GM19395 (cell line): ENCODE measurements at regions not wholly inside any gene's neighbourhood (a gene's known extent, or its start where the extent isn't known, plus 50 kb on each side); places are given as distances from the start of the nearest gene placed in this dataset.
A peak's percentile ranks its signal among the peaks of the same experiment; 100 is the strongest.
"Not testable (repeated sequence)": the region's sequence is repeated elsewhere in the genome, so short reads cannot be mapped to it uniquely, and the experiment has no call there.

Experiments
- ATAC-seq: cut with Tn5 transposase; IDR thresholded peaks from one replicate; pipeline ENCODE4 v1.9.1; 2021; ENCODE audit warnings: mild to moderate bottlenecking, moderate library complexity; ENCODE audit not compliant: unreplicated experiment

- no peak for ATAC-seq
Measured at GRCh38 chr13:88802886-88803285, 1131.7 kb downstream of the SLITRK5 start.

GRCh38 chr13:88806438-88806837 is 1135.3 kb downstream of the SLITRK5 start:
- ATAC-seq: no peak

DNA sequence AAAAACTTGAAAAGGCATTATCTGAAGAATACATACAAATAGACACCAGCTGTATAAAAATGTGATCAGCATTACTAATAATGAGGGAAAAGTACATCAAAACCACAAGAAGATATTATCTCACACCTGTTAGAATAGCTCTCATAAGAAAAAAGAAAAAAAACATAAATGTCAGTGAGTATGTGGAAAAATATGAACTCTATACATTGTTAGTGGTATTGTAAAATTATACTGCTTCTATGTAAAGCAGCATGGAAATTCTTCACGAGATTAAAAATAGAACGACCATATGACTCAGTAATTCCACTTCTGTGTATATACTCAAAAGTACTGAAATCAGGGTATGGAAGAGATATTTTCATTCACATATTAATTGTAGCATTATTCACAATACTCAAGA is 1146.4 kb downstream of the SLITRK5 start:
- ATAC-seq: no peak

GRCh38 chr13:88823114-88823513 is 1151.9 kb downstream of the SLITRK5 start:
- no peak for ATAC-seq

DNA sequence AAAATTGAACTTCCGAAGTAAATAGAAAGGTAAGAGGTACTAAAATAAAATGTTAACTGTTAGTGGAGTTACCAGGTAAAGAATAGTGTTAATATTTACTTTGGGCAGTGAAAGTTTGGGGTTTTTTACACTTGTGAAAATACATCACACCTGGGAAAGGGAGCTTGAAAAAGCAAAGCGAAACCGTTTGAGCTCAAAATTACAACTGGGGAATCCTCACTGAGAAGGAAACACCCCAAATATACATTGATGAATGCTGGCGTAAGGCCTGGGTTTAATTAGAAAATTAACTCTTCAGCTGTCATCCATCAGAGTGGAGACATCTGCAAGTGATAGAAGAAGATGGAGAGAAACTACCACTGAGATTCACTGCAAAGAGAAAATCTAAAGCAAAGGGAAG is 1153.0 kb downstream of the SLITRK5 start:
- no peak for ATAC-seq

DNA sequence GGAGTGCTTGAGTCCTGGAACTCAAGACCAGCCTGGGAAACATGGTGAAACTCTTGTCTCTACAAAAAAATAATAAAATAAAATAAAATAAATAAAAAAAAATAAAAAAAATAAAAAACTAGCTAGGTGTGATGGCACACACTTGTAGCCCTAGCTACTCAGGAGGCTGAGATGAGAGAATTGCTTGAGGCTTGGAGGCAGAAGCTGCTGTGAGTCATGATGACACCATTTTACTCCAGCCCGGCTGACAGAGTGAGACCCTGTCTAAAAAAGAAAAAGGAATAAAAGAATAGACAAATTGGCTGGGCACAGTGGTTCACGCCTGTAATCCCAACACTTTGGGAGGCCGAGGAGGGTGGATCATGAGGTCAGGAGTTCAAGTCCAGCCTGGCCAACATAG is 1168.9 kb downstream of the SLITRK5 start:
- no peak for ATAC-seq

- ATAC-seq: not testable (repeated sequence)
Measured at GRCh38 chr13:88852293-88852692, 1181.1 kb downstream of the SLITRK5 start.

DNA sequence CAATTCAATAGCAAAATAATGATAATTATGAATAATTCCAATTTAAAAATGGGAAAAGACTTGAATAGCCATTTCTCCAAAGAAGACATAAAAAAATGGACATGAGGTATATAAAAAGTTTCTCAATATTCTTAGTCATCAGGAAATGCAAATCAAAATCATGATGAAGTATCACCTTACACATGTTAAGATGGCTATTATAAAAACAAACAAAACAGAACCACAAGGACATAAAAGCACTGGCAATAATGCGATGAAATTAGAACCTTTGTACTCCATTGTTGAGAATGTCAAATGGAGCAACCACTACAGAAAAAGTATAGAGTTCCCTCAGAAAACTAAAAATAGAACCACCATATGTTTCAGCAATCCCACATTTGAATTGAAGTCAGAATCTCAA is 1186.1 kb downstream of the SLITRK5 start:
- no peak for ATAC-seq

- no peak for ATAC-seq
Measured at GRCh38 chr13:88862095-88862620, 1191.0 kb downstream of the SLITRK5 start.

DNA sequence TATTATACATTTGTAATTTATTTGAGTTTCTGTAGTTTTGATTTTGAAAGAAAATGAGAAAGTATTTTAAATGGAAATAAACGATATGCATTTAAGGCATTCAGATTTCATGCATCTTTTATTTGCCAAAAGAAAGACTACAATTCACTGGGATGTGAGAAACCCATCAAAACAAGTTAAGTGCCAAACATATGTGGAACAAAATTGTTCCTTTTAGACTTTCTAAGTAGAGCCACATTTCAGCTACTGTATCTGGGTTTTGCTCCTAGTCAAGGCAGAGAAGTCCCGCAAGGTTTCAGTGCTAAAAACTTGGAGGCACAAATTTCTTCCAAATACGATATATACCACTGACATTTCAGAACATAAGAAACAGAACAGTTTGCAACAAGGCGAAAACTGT is 1191.9 kb downstream of the SLITRK5 start:
- no peak for ATAC-seq

GRCh38 chr13:88866195-88866594 is 1195.0 kb downstream of the SLITRK5 start:
- no peak for ATAC-seq

- no peak for ATAC-seq
Measured at GRCh38 chr13:88883741-88884140, 1212.6 kb downstream of the SLITRK5 start.

GRCh38 chr13:88887045-88887662 is 1216.0 kb downstream of the SLITRK5 start:
- ATAC-seq: no peak

- no peak for ATAC-seq
Measured at GRCh38 chr13:88895261-88895941, 1224.2 kb downstream of the SLITRK5 start.

DNA sequence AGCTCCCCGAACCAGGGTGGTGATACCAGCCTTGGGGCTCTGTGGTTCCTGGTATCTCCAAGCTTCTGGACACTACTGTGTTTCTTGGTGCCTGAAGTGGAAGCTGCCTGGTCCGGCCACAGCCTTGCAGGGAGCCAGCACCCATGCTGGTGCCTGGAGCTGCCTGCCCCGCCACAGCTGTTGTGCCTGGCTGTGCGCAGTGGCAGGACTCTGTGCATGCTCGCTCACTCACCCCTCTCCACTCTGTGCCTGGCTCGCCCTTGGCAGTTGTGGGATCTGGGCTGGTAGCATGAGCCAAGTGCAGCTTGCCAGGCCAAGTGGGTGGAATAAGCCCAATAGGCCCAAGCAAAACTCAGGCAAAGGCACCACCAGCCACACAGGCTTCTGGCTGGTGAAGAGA is 1225.3 kb downstream of the SLITRK5 start:
- no peak for ATAC-seq

DNA sequence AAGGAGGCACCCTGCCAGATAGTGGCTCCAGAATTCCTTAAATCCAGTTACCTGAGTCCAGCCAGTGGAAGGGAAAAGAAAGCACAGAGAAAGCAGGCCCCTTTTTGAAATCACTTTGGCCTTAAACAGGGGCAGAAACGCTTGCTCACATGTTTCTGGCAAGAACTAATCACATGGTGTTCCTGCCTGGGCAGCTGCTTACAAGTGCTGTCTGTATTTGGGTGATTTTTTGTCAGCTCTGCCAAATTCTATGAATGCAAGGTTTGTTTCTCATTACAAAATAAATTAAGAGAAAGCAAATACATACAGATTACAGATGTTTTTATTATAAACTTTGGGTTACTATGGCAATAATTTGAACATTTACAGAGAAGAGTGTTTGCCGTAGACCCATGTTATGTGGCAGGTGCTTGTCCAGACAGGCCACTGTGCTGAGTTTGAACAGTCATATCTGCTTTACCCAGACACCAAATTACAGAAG is 1237.8 kb downstream of the SLITRK5 start:
- no peak for ATAC-seq

DNA sequence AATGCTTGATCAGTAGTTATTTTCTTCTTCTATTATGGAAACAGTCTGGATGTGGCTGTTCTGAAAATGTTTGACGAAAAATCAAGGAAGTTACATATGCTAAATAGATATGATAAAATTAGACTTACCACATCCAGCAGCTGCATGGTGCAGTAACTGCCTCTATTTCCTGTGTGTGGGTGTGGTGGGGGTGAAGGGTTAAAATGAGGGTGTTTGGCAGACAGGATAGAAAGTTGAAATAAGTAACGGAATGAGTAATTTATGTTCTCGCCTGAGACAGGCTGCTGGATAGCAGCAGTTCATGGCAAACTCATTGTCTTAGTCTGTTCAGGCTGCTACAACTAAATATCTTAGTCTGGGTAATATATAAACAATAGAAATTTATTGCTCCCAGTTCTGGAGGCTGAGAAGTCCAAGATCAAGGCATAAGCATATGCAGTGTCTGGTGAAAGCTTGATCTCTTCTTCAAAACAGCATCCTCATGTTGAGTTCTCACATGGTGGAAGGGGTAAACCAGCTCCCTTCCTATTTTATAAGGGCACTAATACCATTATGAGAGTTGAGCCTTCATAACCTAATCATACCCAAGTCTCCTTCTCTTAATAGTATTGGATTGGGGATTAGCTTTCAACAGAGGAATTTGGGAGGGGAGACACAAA is 1248.9 kb downstream of the SLITRK5 start:
- ATAC-seq: peak; percentile 76

GRCh38 chr13:88925954-88926353 is 1254.8 kb downstream of the SLITRK5 start:
- ATAC-seq: no peak

- no peak for ATAC-seq
Measured at GRCh38 chr13:88926890-88927502, 1255.8 kb downstream of the SLITRK5 start.

GRCh38 chr13:88932950-88933349 is 1261.8 kb downstream of the SLITRK5 start:
- ATAC-seq: no peak

DNA sequence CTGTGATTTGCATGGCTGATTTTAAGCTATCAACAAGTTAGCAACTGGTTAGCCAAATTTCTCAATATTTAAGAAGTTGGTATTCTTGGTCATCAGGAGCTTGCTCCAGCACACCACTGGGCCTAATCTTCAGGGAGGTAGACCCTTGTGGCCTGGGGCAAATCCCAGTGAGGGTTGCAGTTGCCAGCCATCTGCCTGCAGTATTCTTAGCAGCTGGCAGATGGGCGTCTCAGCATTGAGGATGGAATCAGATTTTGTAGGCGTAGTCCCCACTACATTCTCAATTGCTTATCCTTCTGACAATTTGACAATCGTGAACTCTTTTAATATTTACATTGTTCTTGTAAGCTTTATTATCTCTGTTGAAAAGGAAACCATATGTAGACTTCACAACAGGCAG is 1266.2 kb downstream of the SLITRK5 start:
- no peak for ATAC-seq
